ENCODE measurements at regions not wholly inside any gene's neighbourhood (a gene's known extent, or its start where the extent isn't known, plus 50 kb on each side); places are given as distances from the start of the nearest gene placed in this dataset.

DNA sequence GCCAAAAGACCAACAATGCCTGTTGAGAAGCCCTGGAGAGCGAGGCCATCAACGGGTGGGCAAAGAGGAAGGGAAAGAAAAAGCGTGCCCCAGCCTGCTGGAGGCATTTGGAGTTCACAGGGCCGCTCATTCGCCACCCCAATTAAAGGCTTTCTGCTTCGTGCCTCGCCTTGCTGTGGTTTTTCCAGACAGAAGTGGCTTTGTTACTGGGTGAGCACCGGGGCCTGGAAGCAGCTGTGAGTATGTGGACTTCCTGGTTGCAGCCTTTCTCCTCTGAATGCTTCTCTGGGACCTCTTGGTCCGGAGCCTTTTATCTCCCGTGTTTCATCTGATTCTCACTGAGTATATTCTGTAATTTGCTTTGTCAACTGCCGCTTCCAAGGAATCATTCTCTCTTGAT lies 118.1 kb upstream of the EGR2 start:
- TF ChIP-seq TCF7L2 (IDR thresholded peaks at IDR 0.05; ENCODE audit: low read depth, low read length) (no peak), CTCF (IDR thresholded peaks at IDR 0.05) (no peak), REST (IDR thresholded peaks at IDR 0.05; ENCODE audit: insufficient read depth in 1 of 2, low read depth in 2 of 2, low read length in 1 of 2) (no peak)
